SK-N-SH (cell line): ENCODE measurements at regions not wholly inside any gene's neighbourhood (a gene's known extent, or its start where the extent isn't known, plus 50 kb on each side); places are given as distances from the start of the nearest gene placed in this dataset.

ENCODE experiments used
- CTCF ChIA-PET: fragments of 300-600, 350-600 bp; formaldehyde crosslinking; extraction: SDS; loops from one replicate; lab custom pipeline; 2021; lab: Yijun Ruan, JAX
- POLR2A ChIA-PET: fragments of 350-600 bp; sonication (Branson Sonifier 250); formaldehyde crosslinking; extraction: SDS; loops from one replicate; lab custom pipeline; 2020; ENCODE audit warnings: antibody characterized with exemption, inconsistent platforms; lab: Yijun Ruan, JAX
- DNase-seq: peaks from one replicate; pipeline ENCODE4 v3.0.0; 2012
- H2AFZ ChIP-seq: fragments of 200-600 bp; sonication (generic); 2 replicates; pipeline ENCODE4 v1.8.1; 2016; ENCODE audit warnings: antibody characterized with exemption, mild to moderate bottlenecking, low read depth
- H3F3A ChIP-seq: fragments of 200-600 bp; sonication (generic); replicated peaks from 2 replicates; pipeline ENCODE3; 2016; ENCODE audit warnings: antibody characterized with exemption, mild to moderate bottlenecking; ENCODE audit not compliant: insufficient read depth
- H3K27ac ChIP-seq, 2 experiments: fragments of 200-500 bp in 1 of 2; fragments of 200-600 bp in 1 of 2; sonication (Bioruptor generic) in 1 of 2; sonication (generic), shearing (Covaris generic) in 1 of 2; 2 replicates each; pipeline versions ENCODE4 v1.5.1 to v1.6.1; 2014 to 2016; ENCODE audit warnings: low read depth in 2 of 2, inconsistent platforms in 1 of 2, low read length in 1 of 2, mild to moderate bottlenecking in 1 of 2, mixed read lengths in 1 of 2
- H3K27me3 ChIP-seq: fragments of 200-600 bp; sonication (generic), shearing (Covaris generic); 2 replicates; pipeline ENCODE4 v1.6.1; 2016; ENCODE audit warnings: mixed run types; ENCODE audit not compliant: insufficient read depth
- H3K36me3 ChIP-seq, 2 experiments: fragments of 200-500 bp in 1 of 2; fragments of 200-600 bp in 1 of 2; sonication (Bioruptor generic) in 1 of 2; sonication (generic) in 1 of 2; replicated peaks in 1 of 2; 2 replicates each; pipeline versions ENCODE3 to v1.5.1; 2014 to 2016; ENCODE audit warnings: low read length in 1 of 2, mild to moderate bottlenecking in 1 of 2; ENCODE audit not compliant: insufficient read depth in 2 of 2, control insufficient read depth in 1 of 2
- H3K4me1 ChIP-seq, 2 experiments: fragments of 200-500 bp in 1 of 2; fragments of 200-600 bp in 1 of 2; sonication (Bioruptor generic) in 1 of 2; sonication (generic), shearing (Covaris generic) in 1 of 2; 2 replicates each; pipeline versions ENCODE4 v1.5.1 to v1.6.1; 2014 to 2016; ENCODE audit warnings: low read depth in 1 of 2, low read length in 1 of 2, mixed run types in 1 of 2; ENCODE audit not compliant: insufficient read depth in 2 of 2, control insufficient read depth in 1 of 2
- H3K4me2 ChIP-seq: fragments of 200-600 bp; sonication (generic), shearing (Covaris generic); 2 replicates; pipeline ENCODE4 v1.6.1; 2017; ENCODE audit warnings: mixed run types
- H3K4me3 ChIP-seq, 2 experiments: fragments of 200-500 bp in 1 of 2; fragments of 200-600 bp in 1 of 2; sonication (Bioruptor generic) in 1 of 2; sonication (generic), shearing (Covaris generic) in 1 of 2; 2 replicates each; pipeline versions ENCODE4 v1.5.1 to v1.8.1; 2014 to 2016; ENCODE audit warnings: low read depth in 2 of 2, inconsistent platforms in 1 of 2, low read length in 1 of 2, mild to moderate bottlenecking in 1 of 2, mixed read lengths in 1 of 2, moderate library complexity in 1 of 2
- H3K79me2 ChIP-seq: fragments of 200-600 bp; sonication (generic); 2 replicates; pipeline ENCODE4 v1.8.1; 2017; ENCODE audit warnings: mild to moderate bottlenecking; ENCODE audit not compliant: insufficient read depth
- H3K9ac ChIP-seq: fragments of 200-600 bp; sonication (generic); 2 replicates; pipeline ENCODE4 v1.6.1; 2017; ENCODE audit warnings: mixed run types
- H3K9me2 ChIP-seq: fragments of 200-600 bp; sonication (generic); 2 replicates; pipeline ENCODE4 v1.6.1; 2017; ENCODE audit warnings: mixed run types
- H3K9me3 ChIP-seq: fragments of 200-600 bp; sonication (generic); 2 replicates; pipeline ENCODE4 v1.6.1; 2017; ENCODE audit warnings: mixed run types, mild to moderate bottlenecking, moderate library complexity
- H4K20me1 ChIP-seq: fragments of 200-600 bp; sonication (generic); 2 replicates; pipeline ENCODE4 v1.6.1; 2017; ENCODE audit warnings: mild to moderate bottlenecking, mixed run types; ENCODE audit not compliant: insufficient read depth
- EZH2phosphoT487 ChIP-seq: fragments of 200-600 bp; sonication (generic); IDR thresholded peaks from 2 replicates; pipeline ENCODE4 v1.6.1; 2017; ENCODE audit warnings: low read depth, mixed run types, mild to moderate bottlenecking, antibody characterized with exemption, moderate library complexity, borderline replicate concordance
- FOSL2 ChIP-seq: IDR thresholded peaks from 2 replicates; pipeline ENCODE4 v1.4.0; 2012; ENCODE audit warnings: low read depth, mild to moderate bottlenecking, moderate library complexity, borderline replicate concordance
- FOXJ3 ChIP-seq: sonication (generic); formaldehyde crosslinking; IDR thresholded peaks from 2 replicates; pipeline ENCODE4 v1.5.1; 2020; ENCODE audit warnings: mild to moderate bottlenecking, missing genetic modification reagents
- GABPA ChIP-seq: IDR thresholded peaks from 2 replicates; pipeline ENCODE4 v1.4.0; 2012; ENCODE audit warnings: low read depth, mild to moderate bottlenecking
- JUND ChIP-seq: IDR thresholded peaks from 2 replicates; pipeline ENCODE4 v1.4.0; 2012
- MAX ChIP-seq: IDR thresholded peaks from 2 replicates; pipeline ENCODE4 v1.4.0; 2012; ENCODE audit warnings: low read depth
- MEF2A ChIP-seq: IDR thresholded peaks from 2 replicates; pipeline ENCODE4 v1.4.0; 2012; ENCODE audit warnings: low read depth, borderline replicate concordance
- MXI1 ChIP-seq: IDR thresholded peaks from 2 replicates; pipeline ENCODE4 v1.6.1; 2012; ENCODE audit warnings: mild to moderate bottlenecking, low read depth, low read length, improper control_type of control experiment
- NFIC ChIP-seq: IDR thresholded peaks from 2 replicates; pipeline ENCODE4 v1.4.0; 2012; ENCODE audit warnings: borderline replicate concordance
- NRF1 ChIP-seq: IDR thresholded peaks from 2 replicates; pipeline ENCODE4 v1.6.1; 2012; ENCODE audit warnings: low read depth, mild to moderate bottlenecking, low read length
- PBX3 ChIP-seq: IDR thresholded peaks from 2 replicates; pipeline ENCODE4; 2012
- POLR2AphosphoS5 ChIP-seq: IDR thresholded peaks from 2 replicates; pipeline ENCODE4 v1.6.1; 2012; ENCODE audit warnings: low read depth, low read length
- RAD21 ChIP-seq: IDR thresholded peaks from 2 replicates; pipeline ENCODE4 v1.6.1; 2012; ENCODE audit warnings: mild to moderate bottlenecking, low read length
- RCOR1 ChIP-seq: fragments of 150-350 bp; IDR thresholded peaks from 2 replicates; pipeline ENCODE4 v1.6.1; 2017; ENCODE audit warnings: antibody characterized with exemption, low read length
- RXRA ChIP-seq: IDR thresholded peaks from 2 replicates; pipeline ENCODE4 v1.4.0; 2012; ENCODE audit warnings: low read depth, mild to moderate bottlenecking, borderline replicate concordance
- SMC3 ChIP-seq: IDR thresholded peaks from 2 replicates; pipeline ENCODE4 v1.6.1; 2012; ENCODE audit warnings: low read depth, low read length, improper control_type of control experiment
- TCF12 ChIP-seq: IDR thresholded peaks from 2 replicates; pipeline ENCODE4 v1.4.0; 2012
- YY1 ChIP-seq: IDR thresholded peaks from 2 replicates; pipeline ENCODE4 v1.4.0; 2012; ENCODE audit warnings: low read depth, mild to moderate bottlenecking
- ZBTB33 ChIP-seq: IDR thresholded peaks from 2 replicates; pipeline ENCODE4 v1.4.0; 2012; ENCODE audit warnings: low read depth, borderline replicate concordance
- WGBS: methylation state at CpG from one replicate; pipeline ENCODE4 v1.1.6; 2017; ENCODE audit warnings: low lambda C conversion rate; 5-methylcytosine and 5-hydroxymethylcytosine counted together

DNA sequence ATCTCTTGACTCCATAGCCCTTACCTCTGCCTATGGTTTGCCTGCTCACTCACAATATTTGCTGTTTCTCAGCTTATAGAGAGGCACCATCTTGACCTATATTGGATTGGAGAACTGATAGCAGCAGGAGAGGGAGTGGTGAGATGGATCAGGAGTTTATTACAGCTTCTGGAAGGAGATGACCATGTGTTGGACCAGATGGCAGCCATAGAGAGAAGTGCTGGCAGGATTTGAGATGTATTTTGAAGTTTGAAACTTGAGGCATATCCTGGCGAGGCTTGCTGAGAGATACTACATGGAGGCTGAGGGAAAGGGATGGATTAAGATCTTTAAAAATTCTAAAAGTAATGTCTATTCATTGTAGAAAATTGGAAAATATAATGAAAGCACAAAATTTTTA, 198.0 kb upstream of the ZFP64 start:
- H3F3A ChIP-seq = no peaks in the 10 kb centered on the region
- H3K4me2 ChIP-seq = no peak overlapping the region
- ChIA-PET CTCF (interaction anchor here (1.0 kb wide), 1 partner anchor 78 kb away, joined by 3 read pairs; no protein-coding TSS in a partner anchor), POLR2A (no interaction called here)
- H2AFZ ChIP-seq = no peak overlapping the region
- no peaks in the 10 kb centered on the region for H3K4me1 ChIP-seq
- no peak overlapping the region for H3K4me3 ChIP-seq
- 13% methylated on average over 1 of the region's 1 CpG for WGBS
- no peak overlapping the region for H3K27ac ChIP-seq
- no peak overlapping the region for H3K9ac ChIP-seq
- H3K36me3 ChIP-seq = no peaks in the 10 kb centered on the region
- no peaks in the 10 kb centered on the region for H4K20me1 ChIP-seq
- H3K79me2 ChIP-seq = no peaks in the 10 kb centered on the region
- H3K9me2 ChIP-seq = no peaks in the 10 kb centered on the region
- TF ChIP-seq SMC3 = no peak
- TF ChIP-seq MEF2A = no peak
- TF ChIP-seq RXRA = no peak
- no peak for TF ChIP-seq GABPA
- no peak for TF ChIP-seq ZBTB33
- TF ChIP-seq FOSL2 = no peak
- no peak for TF ChIP-seq YY1
- no peak for TF ChIP-seq POLR2AphosphoS5
- TF ChIP-seq MAX = no peak
- no peak for TF ChIP-seq JUND
- TF ChIP-seq EZH2phosphoT487 = no peak
- no peak for TF ChIP-seq TCF12
- TF ChIP-seq MXI1 = no peak
- no peak for TF ChIP-seq RCOR1
- no peak for TF ChIP-seq RAD21
- TF ChIP-seq NFIC = no peak
- TF ChIP-seq FOXJ3 (CRISPR knock-in tag) = no peak
- TF ChIP-seq NRF1 = no peak
- no peak for TF ChIP-seq PBX3
- no peaks in the 10 kb centered on the region for H3K27me3 ChIP-seq
- DNase-seq = no peak
- H3K9me3 ChIP-seq = no peaks in the 10 kb centered on the region
